ENCODE measurements at regions not wholly inside any gene's neighbourhood (a gene's known extent, or its start where the extent isn't known, plus 50 kb on each side); places are given as distances from the start of the nearest gene placed in this dataset.

GRCh38 chrX:42948723-42949657, 171.0 kb upstream of the PPP1R2C start:
- TF ChIP-seq CTCF (IDR thresholded peaks at IDR 0.05) (no peak), POLR2A (IDR thresholded peaks at IDR 0.05) (no peak)
